IMR-90 (cell line): ENCODE measurements at regions not wholly inside any gene's neighbourhood (a gene's known extent, or its start where the extent isn't known, plus 50 kb on each side); places are given as distances from the start of the nearest gene placed in this dataset.

Experiments
- ATAC-seq: fragments of 200-7000 bp; cut with Tn5 transposase; 2 replicates; pipeline ENCODE4 v1.9.1; 2020; ENCODE audit warnings: low read depth, mild to moderate bottlenecking, moderate library complexity
- BruUV-seq: library from RNA; stranded (reverse); fragments of 400-500 nt; replicated peaks from 2 replicates; lab custom pipeline; 2021; lab: Mats Ljungman, UMichigan
- CTCF ChIA-PET: fragments of 300-600 bp; formaldehyde crosslinking; extraction: SDS; loops from one replicate; lab custom pipeline; 2021; ENCODE audit warnings: antibody characterized with exemption; lab: Yijun Ruan, JAX
- POLR2A ChIA-PET: fragments of 300-600 bp; sonication (Branson Sonifier 250); formaldehyde crosslinking; loops from one replicate; lab custom pipeline; 2022; ENCODE audit warnings: antibody characterized with exemption; ENCODE audit not compliant: unreplicated experiment; lab: Charles Lee
- DNase-seq: peaks from one replicate; pipeline ENCODE4 v3.0.0; 2013
- H2AFZ ChIP-seq: replicated peaks from 2 replicates; pipeline ENCODE3; 2013; ENCODE audit warnings: low read length, mild to moderate bottlenecking; ENCODE audit not compliant: poor library complexity
- H2AK5ac ChIP-seq: 2 replicates; pipeline ENCODE4 v1.6.1; 2013; ENCODE audit warnings: low read depth, low read length, inconsistent platforms
- H2AK9ac ChIP-seq: replicated peaks from 2 replicates; pipeline ENCODE3; 2013; ENCODE audit warnings: mild to moderate bottlenecking, low read depth, low read length, moderate library complexity; ENCODE audit not compliant: poor library complexity
- H2BK120ac ChIP-seq: 2 replicates; pipeline ENCODE4 v1.6.1; 2013; ENCODE audit warnings: low read depth, low read length, inconsistent platforms
- H2BK15ac ChIP-seq: 3 replicates; pipeline ENCODE4 v1.6.1; 2013; ENCODE audit warnings: low read depth, low read length, inconsistent platforms
- H2BK20ac ChIP-seq: 2 replicates; pipeline ENCODE4 v1.6.1; 2013; ENCODE audit warnings: low read depth, mild to moderate bottlenecking, inconsistent platforms, low read length, moderate library complexity
- H2BK5ac ChIP-seq: 2 replicates; pipeline ENCODE4 v1.6.1; 2013; ENCODE audit warnings: mild to moderate bottlenecking, low read depth, low read length, inconsistent platforms; ENCODE audit not compliant: poor library complexity, severe bottlenecking
- H3K14ac ChIP-seq: replicated peaks from 2 replicates; pipeline ENCODE4 v1.6.1; 2013; ENCODE audit warnings: low read depth, low read length, inconsistent platforms
- H3K18ac ChIP-seq: 2 replicates; pipeline ENCODE4 v1.6.1; 2013; ENCODE audit warnings: low read depth, low read length, control low read depth
- H3K23ac ChIP-seq: 2 replicates; pipeline ENCODE4 v1.6.1; 2013; ENCODE audit warnings: low read depth, low read length, inconsistent platforms
- H3K27ac ChIP-seq: 2 replicates; pipeline ENCODE4 v1.5.1; 2013; ENCODE audit warnings: mild to moderate bottlenecking, control low read depth, low read length; ENCODE audit not compliant: insufficient read depth
- H3K27me3 ChIP-seq: 2 replicates; pipeline ENCODE4 v1.6.1; 2013; ENCODE audit warnings: low read length; ENCODE audit not compliant: control insufficient read depth, insufficient read depth
- H3K36me3 ChIP-seq: 2 replicates; pipeline ENCODE4 v1.6.1; 2013; ENCODE audit warnings: low read length, mixed read lengths; ENCODE audit not compliant: control insufficient read depth, insufficient read depth
- H3K4ac ChIP-seq: 2 replicates; pipeline ENCODE4 v1.6.1; 2013; ENCODE audit warnings: low read depth, low read length, inconsistent platforms
- H3K4me1 ChIP-seq: 2 replicates; pipeline ENCODE4 v1.6.1; 2013; ENCODE audit warnings: low read length, mixed read lengths; ENCODE audit not compliant: control insufficient read depth, insufficient read depth
- H3K4me2 ChIP-seq: 2 replicates; pipeline ENCODE4 v1.6.1; 2013; ENCODE audit warnings: low read depth, mild to moderate bottlenecking, control low read depth, low read length, moderate library complexity
- H3K4me3 ChIP-seq: 2 replicates; pipeline ENCODE4 v1.5.1; 2013; ENCODE audit warnings: low read depth, mild to moderate bottlenecking, control low read depth, low read length, moderate library complexity; ENCODE audit not compliant: insufficient read depth
- H3K56ac ChIP-seq: 2 replicates; pipeline ENCODE4 v1.6.1; 2013; ENCODE audit warnings: low read length, inconsistent platforms; ENCODE audit not compliant: insufficient read depth; ENCODE audit errors: extremely low read depth
- H3K79me1 ChIP-seq, 2 experiments: 2 replicates each; pipeline ENCODE4 v1.6.1; 2013; ENCODE audit warnings: low read length in 2 of 2, inconsistent platforms in 1 of 2, low read depth in 1 of 2
- H3K9ac ChIP-seq: 2 replicates; pipeline ENCODE4 v1.6.1; 2013; ENCODE audit warnings: low read depth, low read length, control low read depth
- H3K9me1 ChIP-seq: 2 replicates; pipeline ENCODE4 v1.6.1; 2013; ENCODE audit warnings: low read length, inconsistent platforms; ENCODE audit not compliant: insufficient read depth
- H3K9me3 ChIP-seq: 2 replicates; pipeline ENCODE4 v1.6.1; 2013; ENCODE audit warnings: low read length; ENCODE audit not compliant: control insufficient read depth, insufficient read depth
- H4K20me1 ChIP-seq: 2 replicates; pipeline ENCODE4 v1.6.1; 2013; ENCODE audit warnings: low read length, inconsistent platforms; ENCODE audit not compliant: insufficient read depth
- H4K5ac ChIP-seq: 2 replicates; pipeline ENCODE4 v1.6.1; 2013; ENCODE audit warnings: mild to moderate bottlenecking, low read depth, low read length, control low read depth
- H4K8ac ChIP-seq, 2 experiments: 2 replicates each; pipeline ENCODE4 v1.6.1; 2013; ENCODE audit warnings: low read depth in 2 of 2, low read length in 2 of 2, control low read depth in 1 of 2, inconsistent platforms in 1 of 2
- H4K91ac ChIP-seq: 2 replicates; pipeline ENCODE4 v1.6.1; 2013; ENCODE audit warnings: low read depth, low read length, inconsistent platforms; ENCODE audit not compliant: insufficient read depth
- BHLHE40 ChIP-seq: fragments of 150-350 bp; IDR thresholded peaks from 2 replicates; pipeline ENCODE4 v1.6.1; 2016; ENCODE audit warnings: mild to moderate bottlenecking, low read depth, low read length
- CEBPB ChIP-seq: IDR thresholded peaks from 2 replicates; pipeline ENCODE4 v1.6.1; 2012; ENCODE audit warnings: low read depth, low read length, improper control_type of control experiment
- CHD1 ChIP-seq: IDR thresholded peaks from 2 replicates; pipeline ENCODE4 v1.6.1; 2012; ENCODE audit warnings: low read depth, low read length, improper control_type of control experiment
- CTCF ChIP-seq: conservative IDR thresholded peaks from 2 replicates; pipeline ENCODE4 v1.5.1; 2012; ENCODE audit warnings: mild to moderate bottlenecking, low read depth, low read length, improper control_type of control experiment
- ELK1 ChIP-seq: fragments of 150-350 bp; IDR thresholded peaks from 2 replicates; pipeline ENCODE4 v1.6.1; 2016; ENCODE audit warnings: low read depth, mild to moderate bottlenecking, low read length, moderate library complexity, borderline replicate concordance
- FOS ChIP-seq: fragments of 150-350 bp; IDR thresholded peaks from 2 replicates; pipeline ENCODE4 v1.6.1; 2016; ENCODE audit warnings: low read depth, low read length
- MAFK ChIP-seq: IDR thresholded peaks from 2 replicates; pipeline ENCODE4 v1.6.1; 2012; ENCODE audit warnings: low read depth, low read length, improper control_type of control experiment
- MAZ ChIP-seq: IDR thresholded peaks from 2 replicates; pipeline ENCODE4 v1.6.1; 2012; ENCODE audit warnings: low read depth, mild to moderate bottlenecking, low read length, improper control_type of control experiment, moderate library complexity, borderline replicate concordance
- NFE2L2 ChIP-seq: fragments of 150-350 bp; IDR thresholded peaks from 2 replicates; pipeline ENCODE4 v1.6.1; 2016; ENCODE audit warnings: low read depth, mild to moderate bottlenecking, low read length
- POLR2A ChIP-seq: IDR thresholded peaks from 2 replicates; pipeline ENCODE4 v1.6.1; 2012; ENCODE audit warnings: mild to moderate bottlenecking, low read depth, low read length
- RAD21 ChIP-seq: IDR thresholded peaks from 2 replicates; pipeline ENCODE4 v1.6.1; 2012; ENCODE audit warnings: low read length, improper control_type of control experiment
- RCOR1 ChIP-seq: IDR thresholded peaks from 2 replicates; pipeline ENCODE4 v1.6.1; 2012; ENCODE audit warnings: mild to moderate bottlenecking, low read length, improper control_type of control experiment; ENCODE audit not compliant: insufficient replicate concordance
- RFX5 ChIP-seq: IDR thresholded peaks from 2 replicates; pipeline ENCODE4 v1.8.0; 2012; ENCODE audit warnings: low read depth, mild to moderate bottlenecking, low read length, moderate library complexity
- SMC3 ChIP-seq: fragments of 150-350 bp; IDR thresholded peaks from 2 replicates; pipeline ENCODE4 v1.6.1; 2016; ENCODE audit warnings: low read depth, mild to moderate bottlenecking, antibody characterized with exemption, low read length, moderate library complexity
- USF2 ChIP-seq: fragments of 150-350 bp; IDR thresholded peaks from 2 replicates; pipeline ENCODE4 v1.6.1; 2017; ENCODE audit warnings: mild to moderate bottlenecking, antibody characterized with exemption, low read length, low read depth
- WGBS, 2 experiments: methylation state at CpG; one replicate each; pipeline versions ENCODE4 v1.1.5 to v1.1.7; 2013; ENCODE audit warnings: missing lambda C conversion rate in 2 of 2; ENCODE audit not compliant: insufficient read length in 1 of 2; ENCODE audit errors: extremely low coverage in 2 of 2; 5-methylcytosine and 5-hydroxymethylcytosine counted together
- dilution Hi-C: fragments of 300-500 bp; cut with HindIII; formaldehyde crosslinking; loops from one replicate; pipeline ENCODE4 v1.14.3; 2018; ENCODE audit warnings: low sequenced_read_pairs; ENCODE audit not compliant: unreplicated experiment
- in situ Hi-C: fragments of 300-500 bp; cut with MboI; formaldehyde crosslinking; loops from 3 replicates; pipeline ENCODE4 v1.14.3; 2019; ENCODE audit warnings: low sequenced_read_pairs, inconsistent platforms, mixed read lengths
- intact Hi-C: fragments of 100-400 bp; cut with micrococcal nuclease; formaldehyde crosslinking; loops from 2 replicates; pipeline ENCODE4 v1.10.0; 2022

GRCh38 chr5:125401724-125402622, 655.5 kb upstream of the ZNF608 start:
- in situ Hi-C loops (no loop called here), dilution Hi-C loops (no loop called here), intact Hi-C loops (loop anchor here (10.0 kb wide), 1 partner anchor 1727 kb away; no protein-coding TSS in a partner anchor)
- Histone ChIP-seq H3K4ac (no peak overlapping the region), H3K27ac (no peak overlapping the region), H2AK5ac (no peak overlapping the region), H2BK15ac (no peak overlapping the region), H3K18ac (no peak overlapping the region), H3K56ac (no peak overlapping the region), H4K8ac (no peak overlapping the region), H4K91ac (no peak overlapping the region), H4K20me1 (no peaks in the 10 kb centered on the region), H3K4me3 (no peak overlapping the region), H2BK20ac (no peak overlapping the region), H2BK120ac (no peak overlapping the region), H2AFZ (no peak overlapping the region), H3K23ac (no peak overlapping the region), H3K9me3 (peaks cover 2% of the 10 kb centered on the region), H3K14ac (no peak overlapping the region), H4K5ac (no peak overlapping the region), H2BK5ac (no peak overlapping the region), H3K9me1 (no peaks in the 10 kb centered on the region), H3K4me1 (no peaks in the 10 kb centered on the region), H3K9ac (no peak overlapping the region), H3K36me3 (no peaks in the 10 kb centered on the region), H3K79me1 (no peaks in the 10 kb centered on the region), H3K4me2 (no peak overlapping the region), H3K27me3 (no peaks in the 10 kb centered on the region), H2AK9ac (no peak overlapping the region)
- no TSS peak for BruUV-seq
- WGBS, 2 experiments, result no CpG with 5 or more reads among the region's 5 CpGs
- no peak for DNase-seq
- ChIA-PET CTCF (interaction anchor here (0.6 kb wide), 1 partner anchor 188 kb away, joined by 3 read pairs; no protein-coding TSS in a partner anchor), POLR2A (no interaction called here)
- no peak for ATAC-seq
- TF ChIP-seq ELK1, result no peak
- no peak for TF ChIP-seq RCOR1
- no peak for TF ChIP-seq FOS
- TF ChIP-seq CTCF, result no peak
- no peak for TF ChIP-seq POLR2A
- no peak for TF ChIP-seq CEBPB
- TF ChIP-seq BHLHE40, result no peak
- TF ChIP-seq CHD1, result no peak
- TF ChIP-seq RFX5, result no peak
- TF ChIP-seq MAFK, result no peak
- TF ChIP-seq SMC3, result no peak
- TF ChIP-seq MAZ, result no peak
- TF ChIP-seq NFE2L2, result no peak
- TF ChIP-seq RAD21, result no peak
- TF ChIP-seq USF2, result no peak
